A549 (cell line): ENCODE measurements at regions not wholly inside any gene's neighbourhood (a gene's known extent, or its start where the extent isn't known, plus 50 kb on each side); places are given as distances from the start of the nearest gene placed in this dataset.

Experiments used
- ATAC-seq, 2 experiments: fragments of 200-7000 bp in 1 of 2; fragments of >200 bp in 1 of 2; cut with Nextera tagmentation in 1 of 2; cut with Tn5 transposase in 1 of 2; 3 replicates each; pipeline versions ENCODE4 v1.8.0 to v1.9.1; 2018 to 2020; ENCODE audit warnings: mild to moderate bottlenecking in 1 of 2, moderate library complexity in 1 of 2
- CTCF ChIA-PET: fragments of 300-600 bp; sonication (Branson Sonifier 250); formaldehyde crosslinking; extraction: SDS; loops from one replicate; lab custom pipeline; 2021; ENCODE audit warnings: antibody characterized with exemption, inconsistent platforms; lab: Yijun Ruan, JAX
- POLR2A ChIA-PET: fragments of 350-600 bp; formaldehyde crosslinking; extraction: SDS; loops from one replicate; lab custom pipeline; 2021; ENCODE audit warnings: antibody characterized with exemption, inconsistent platforms; lab: Yijun Ruan, JAX
- DNase-seq, 2 experiments: peaks; one replicate each; pipeline versions ENCODE4 v3.0.0 to v3.0.0-alpha.2; 2011 to 2016; ENCODE audit warnings: low read depth in 1 of 2, low spot score in 1 of 2
- FAIRE-seq: peaks from 2 replicates; lab custom pipeline; 2011; peaks lifted over from hg19 to GRCh38; lab: Jason Lieb, UNC
- H3K27ac ChIP-seq, 2 experiments: fragments of >200 bp; sonication (Bioruptor Twin); formaldehyde crosslinking; 3 replicates each; pipeline ENCODE4 v1.5.1; 2016 to 2017
- H3K4me1 ChIP-seq: fragments of >200 bp; sonication (Bioruptor Twin); formaldehyde crosslinking; 3 replicates; pipeline ENCODE4 v1.6.1; 2016
- H3K4me2 ChIP-seq: fragments of >200 bp; sonication (Bioruptor Twin); formaldehyde crosslinking; 3 replicates; pipeline ENCODE4 v1.6.1; 2016
- H3K4me3 ChIP-seq: fragments of >200 bp; sonication (Bioruptor Twin); formaldehyde crosslinking; 3 replicates; pipeline ENCODE4 v1.5.1; 2016
- H3K9me3 ChIP-seq: fragments of >200 bp; sonication (Bioruptor Twin); formaldehyde crosslinking; 3 replicates; pipeline ENCODE4 v1.6.1; 2016
- CBX8 ChIP-seq: fragments of 200-600 bp; sonication (generic); IDR thresholded peaks from 2 replicates; pipeline ENCODE4 v1.6.1; 2016
- CEBPB ChIP-seq, 2 experiments: fragments of >200 bp in 1 of 2; sonication (Bioruptor Twin) in 1 of 2; formaldehyde crosslinking in 1 of 2; IDR thresholded peaks; 2 replicates each; pipeline ENCODE4 v1.6.1; 2012 to 2016
- CHD4 ChIP-seq: fragments of 200-600 bp; sonication (generic); IDR thresholded peaks from 2 replicates; pipeline ENCODE4 v1.6.1; 2016; ENCODE audit warnings: antibody characterized with exemption, mild to moderate bottlenecking, borderline replicate concordance
- ESRRA ChIP-seq: fragments of 150-350 bp; IDR thresholded peaks from 2 replicates; pipeline ENCODE4 v1.6.1; 2014; ENCODE audit warnings: mild to moderate bottlenecking, low read length, borderline replicate concordance
- FOSB ChIP-seq: fragments of 250-450 bp; sonication (Bioruptor Pico); IDR thresholded peaks from 2 replicates; pipeline ENCODE4 v1.5.0; 2020; ENCODE audit warnings: mild to moderate bottlenecking, moderate library complexity
- GATA3 ChIP-seq: IDR thresholded peaks from 2 replicates; pipeline ENCODE4 v1.6.1; 2012; ENCODE audit warnings: borderline replicate concordance
- HDAC2 ChIP-seq: fragments of 200-600 bp; sonication (generic); IDR thresholded peaks from 2 replicates; pipeline ENCODE4 v1.6.1; 2016
- HEYL ChIP-seq: fragments of 250-450 bp; sonication (Bioruptor Pico); IDR thresholded peaks from 2 replicates; pipeline ENCODE4 v1.8.0; 2021; ENCODE audit warnings: mild to moderate bottlenecking, moderate library complexity
- HOXA7 ChIP-seq: fragments of 250-450 bp; sonication (Bioruptor Pico); IDR thresholded peaks from 2 replicates; pipeline ENCODE4 v1.5.0; 2020; ENCODE audit warnings: mild to moderate bottlenecking, moderate library complexity
- HOXB5 ChIP-seq: fragments of 250-450 bp; sonication (Bioruptor Pico); IDR thresholded peaks from 2 replicates; pipeline ENCODE4 v1.5.0; 2020; ENCODE audit warnings: mild to moderate bottlenecking, moderate library complexity
- JUNB ChIP-seq: fragments of >200 bp; sonication (Bioruptor Twin); formaldehyde crosslinking; IDR thresholded peaks from 2 replicates; pipeline ENCODE4 v1.6.1; 2016
- KDM1A ChIP-seq: fragments of 200-600 bp; sonication (generic); IDR thresholded peaks from 2 replicates; pipeline ENCODE4 v1.6.1; 2016; ENCODE audit warnings: low read depth, mild to moderate bottlenecking
- MYC ChIP-seq: IDR thresholded peaks from 2 replicates; pipeline ENCODE4 v1.6.1; 2012; ENCODE audit warnings: mild to moderate bottlenecking, inconsistent platforms, low read length, improper control_type of control experiment, borderline replicate concordance
- POLR2AphosphoS2 ChIP-seq: conservative IDR thresholded peaks from 2 replicates; pipeline ENCODE4 v1.6.1; 2012; ENCODE audit warnings: low read length, improper control_type of control experiment, inconsistent platforms
- RARB ChIP-seq: fragments of 250-450 bp; sonication (Bioruptor Pico); IDR thresholded peaks from 2 replicates; pipeline ENCODE4 v1.8.0; 2021; ENCODE audit warnings: mild to moderate bottlenecking, moderate library complexity
- TFCP2L1 ChIP-seq: fragments of 250-450 bp; sonication (Bioruptor Pico); IDR thresholded peaks from 2 replicates; pipeline ENCODE4 v1.5.0; 2021; ENCODE audit warnings: mild to moderate bottlenecking
- ZC3H11A ChIP-seq: fragments of 450-650 bp; IDR thresholded peaks from 2 replicates; pipeline ENCODE4 v1.6.1; 2014; ENCODE audit warnings: antibody characterized with exemption, mild to moderate bottlenecking
- ZNF302 ChIP-seq: fragments of 250-450 bp; sonication (Bioruptor Pico); IDR thresholded peaks from 2 replicates; pipeline ENCODE4 v1.9.0; 2021; ENCODE audit warnings: inconsistent platforms, mild to moderate bottlenecking, moderate library complexity
- whole genome bisulfite sequencing: methylation state at CpG from one replicate; pipeline ENCODE4 v1.1.6; 2017; ENCODE audit errors: missing lambda C conversion rate; 5-methylcytosine and 5-hydroxymethylcytosine counted together
- TF ChIP-seq, protein P1 (sequence below): fragments of 450-650 bp; IDR thresholded peaks from 2 replicates; pipeline ENCODE4 v1.6.1; 2014; ENCODE audit warnings: antibody characterized with exemption
- TF ChIP-seq, protein P2 (sequence below): IDR thresholded peaks from 2 replicates; pipeline ENCODE4 v1.6.1; 2012; ENCODE audit warnings: low read depth, borderline replicate concordance
- TF ChIP-seq, protein P3 (sequence below): fragments of >200 bp; sonication (Bioruptor Twin); formaldehyde crosslinking; IDR thresholded peaks from 3 replicates; pipeline ENCODE4 v1.5.1; 2016
- TF ChIP-seq, protein P4 (sequence below): fragments of 200-600 bp; sonication (generic); IDR thresholded peaks from 2 replicates; pipeline ENCODE4 v1.6.1; 2016; ENCODE audit warnings: antibody characterized with exemption, mild to moderate bottlenecking, moderate library complexity
- TF ChIP-seq, protein P5 (sequence below): IDR thresholded peaks from 2 replicates; pipeline ENCODE4 v1.6.1; 2012

DNA sequence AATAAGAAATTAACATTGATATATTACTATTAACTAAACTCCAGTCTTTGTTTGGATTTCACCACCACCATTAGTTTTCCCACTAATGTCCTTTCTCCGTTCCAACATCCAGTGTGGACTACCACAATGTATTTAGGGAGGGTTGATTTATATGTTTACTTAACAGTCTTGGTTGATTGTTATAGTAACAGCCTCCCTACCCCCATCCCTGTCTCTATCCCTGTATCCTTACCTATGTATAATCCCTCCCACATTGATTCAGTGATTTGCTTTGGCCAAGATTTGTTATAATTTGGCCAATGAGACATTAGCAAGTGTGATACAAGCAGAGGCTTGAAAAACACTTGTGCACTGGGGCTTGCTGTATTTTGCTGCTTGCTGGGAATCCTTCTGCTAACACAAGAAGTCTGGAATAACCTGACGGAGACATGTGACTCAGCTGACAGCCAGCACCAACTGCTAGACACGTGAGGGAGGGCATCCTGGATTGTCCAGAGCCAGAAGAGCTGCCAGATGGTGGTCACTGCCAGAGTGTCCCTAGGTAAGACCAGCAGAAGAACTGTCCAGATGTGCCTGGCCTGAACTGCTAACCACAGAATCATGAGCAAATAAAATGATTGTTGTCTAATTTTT is 51.2 kb upstream of the TCF7 start:
- ChIA-PET POLR2A (no interaction called here), CTCF (interaction anchor here (1.2 to 12.2 kb wide), 2 partner anchors 23 to 56 kb away, joined by 4 to 106 read pairs; no protein-coding TSS in a partner anchor)
- WGBS = 34% methylated on average over 3 of the region's 3 CpGs
- peaks cover 21% of the 10 kb centered on the region for H3K4me1 ChIP-seq
- no peak overlapping the region for H3K4me2 ChIP-seq
- H3K4me3 ChIP-seq = no peak overlapping the region
- no peak for FAIRE-seq
- TF ChIP-seq HEYL (CRISPR knock-in tag) = no peak
- TF ChIP-seq CHD4 = no peak
- TF ChIP-seq, protein P1, sequence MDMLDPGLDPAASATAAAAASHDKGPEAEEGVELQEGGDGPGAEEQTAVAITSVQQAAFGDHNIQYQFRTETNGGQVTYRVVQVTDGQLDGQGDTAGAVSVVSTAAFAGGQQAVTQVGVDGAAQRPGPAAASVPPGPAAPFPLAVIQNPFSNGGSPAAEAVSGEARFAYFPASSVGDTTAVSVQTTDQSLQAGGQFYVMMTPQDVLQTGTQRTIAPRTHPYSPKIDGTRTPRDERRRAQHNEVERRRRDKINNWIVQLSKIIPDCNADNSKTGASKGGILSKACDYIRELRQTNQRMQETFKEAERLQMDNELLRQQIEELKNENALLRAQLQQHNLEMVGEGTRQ = peak; percentile 50; the same call in 1 of the 2 replicates
- ATAC-seq = peak; percentile 17 to 24; a peak in 2 of 6 replicates
- no peaks in the 10 kb centered on the region for H3K9me3 ChIP-seq
- no peak overlapping the region for H3K27ac ChIP-seq
- DNase-seq = peak in 1 of 2 experiments; percentile 21

DNA sequence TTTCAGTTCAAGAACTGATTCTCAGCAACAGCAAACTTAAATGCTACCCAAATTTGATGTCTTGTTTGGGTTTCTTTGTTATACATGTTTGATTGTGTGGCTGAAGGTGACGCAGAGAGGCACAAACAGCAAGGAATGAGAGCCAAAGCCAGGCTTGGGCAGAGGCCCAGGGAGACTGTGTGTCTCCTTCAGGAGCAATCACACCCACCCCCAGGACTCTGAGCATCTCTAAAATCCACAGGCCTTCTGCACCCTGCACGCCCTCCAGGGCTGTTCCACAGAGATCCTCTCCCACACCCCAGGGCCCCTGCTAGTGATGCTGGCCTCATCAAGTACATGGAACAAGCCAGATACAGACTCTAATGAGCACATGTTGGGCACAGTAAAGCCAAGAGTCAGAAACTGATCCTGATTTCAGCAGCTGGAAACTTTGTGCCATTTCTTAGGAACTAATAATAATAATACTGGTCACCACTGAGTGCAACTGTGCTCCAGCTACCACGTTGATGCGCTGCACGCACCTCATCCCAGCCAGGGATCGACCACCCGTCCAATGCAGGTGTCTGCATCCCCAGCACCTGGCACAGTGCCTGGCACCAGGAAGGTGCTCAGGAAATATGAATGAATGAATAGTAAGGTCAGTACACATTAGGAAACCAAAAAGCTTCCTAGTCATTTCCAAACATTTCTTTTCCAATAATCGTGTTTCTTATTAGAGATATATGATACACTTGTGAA is 54.6 kb upstream of the TCF7 start:
- TF ChIP-seq POLR2AphosphoS2 (no peak), GATA3 (no peak), RARB (CRISPR knock-in tag) (no peak), ESRRA (no peak), FOSB (CRISPR knock-in tag) (no peak), HOXB5 (CRISPR knock-in tag) (no peak), TFCP2L1 (CRISPR knock-in tag) (no peak), HOXA7 (CRISPR knock-in tag) (no peak)
- TF ChIP-seq, protein P2, sequence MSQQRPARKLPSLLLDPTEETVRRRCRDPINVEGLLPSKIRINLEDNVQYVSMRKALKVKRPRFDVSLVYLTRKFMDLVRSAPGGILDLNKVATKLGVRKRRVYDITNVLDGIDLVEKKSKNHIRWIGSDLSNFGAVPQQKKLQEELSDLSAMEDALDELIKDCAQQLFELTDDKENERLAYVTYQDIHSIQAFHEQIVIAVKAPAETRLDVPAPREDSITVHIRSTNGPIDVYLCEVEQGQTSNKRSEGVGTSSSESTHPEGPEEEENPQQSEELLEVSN = no peak
- TF ChIP-seq, protein P1 = no peak
- TF ChIP-seq, protein P3, sequence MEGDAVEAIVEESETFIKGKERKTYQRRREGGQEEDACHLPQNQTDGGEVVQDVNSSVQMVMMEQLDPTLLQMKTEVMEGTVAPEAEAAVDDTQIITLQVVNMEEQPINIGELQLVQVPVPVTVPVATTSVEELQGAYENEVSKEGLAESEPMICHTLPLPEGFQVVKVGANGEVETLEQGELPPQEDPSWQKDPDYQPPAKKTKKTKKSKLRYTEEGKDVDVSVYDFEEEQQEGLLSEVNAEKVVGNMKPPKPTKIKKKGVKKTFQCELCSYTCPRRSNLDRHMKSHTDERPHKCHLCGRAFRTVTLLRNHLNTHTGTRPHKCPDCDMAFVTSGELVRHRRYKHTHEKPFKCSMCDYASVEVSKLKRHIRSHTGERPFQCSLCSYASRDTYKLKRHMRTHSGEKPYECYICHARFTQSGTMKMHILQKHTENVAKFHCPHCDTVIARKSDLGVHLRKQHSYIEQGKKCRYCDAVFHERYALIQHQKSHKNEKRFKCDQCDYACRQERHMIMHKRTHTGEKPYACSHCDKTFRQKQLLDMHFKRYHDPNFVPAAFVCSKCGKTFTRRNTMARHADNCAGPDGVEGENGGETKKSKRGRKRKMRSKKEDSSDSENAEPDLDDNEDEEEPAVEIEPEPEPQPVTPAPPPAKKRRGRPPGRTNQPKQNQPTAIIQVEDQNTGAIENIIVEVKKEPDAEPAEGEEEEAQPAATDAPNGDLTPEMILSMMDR = no peak
- Histone ChIP-seq H3K4me3 (no peak overlapping the region), H3K9me3 (no peaks in the 10 kb centered on the region), H3K27ac (peak overlapping the region; percentile 65 to 89; a peak in 4 of 6 replicates), H3K4me1 (peaks cover 21% of the 10 kb centered on the region), H3K4me2 (no peak overlapping the region; the same call in 2 of the 3 replicates)
- FAIRE-seq (no peak), ATAC-seq (no peak), DNase-seq (no peak)
- POLR2A ChIA-PET = interaction anchor here (1.3 kb wide), 1 partner anchor 20 kb away, joined by 3 read pairs; no protein-coding TSS in a partner anchor
- 88% methylated on average over 8 of the region's 8 CpGs for WGBS
- CTCF ChIA-PET = interaction anchor here (0.7 to 12.2 kb wide), 4 partner anchors 19 to 88 kb away, joined by 3 to 106 read pairs (median 4); no protein-coding TSS in a partner anchor

DNA sequence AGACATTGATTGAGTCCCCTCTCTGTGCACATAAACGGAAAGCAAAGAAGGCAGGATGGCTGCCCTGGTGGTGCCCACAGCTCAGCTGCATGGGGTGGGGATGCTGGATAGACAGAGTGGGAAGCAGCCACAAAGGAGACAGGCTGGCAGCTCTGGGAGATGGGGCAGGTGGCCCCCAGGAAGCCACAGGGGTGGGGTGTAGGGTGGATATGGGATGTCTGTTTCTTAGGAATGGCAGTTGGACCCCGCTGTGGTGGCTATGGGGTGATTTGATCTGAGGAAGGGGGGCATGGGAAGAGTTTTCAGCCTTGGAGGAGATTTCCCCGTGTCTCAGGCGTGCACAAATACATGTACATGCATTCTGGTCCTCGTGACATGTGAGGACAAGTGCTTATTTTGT is 50.2 kb upstream of the VDAC1 start:
- ChIA-PET POLR2A (interaction anchor here (0.6 kb wide), 1 partner anchor 60 kb away, joined by 3 read pairs; the partner anchor contains the start of gene TCF7), CTCF (interaction anchor here (0.8 to 9.8 kb wide), 3 partner anchors 14 to 90 kb away, joined by 3 to 108 read pairs (median 4); no protein-coding TSS in a partner anchor)
- no peaks in the 10 kb centered on the region for H3K9me3 ChIP-seq
- H3K4me3 ChIP-seq = no peak overlapping the region
- ATAC-seq (no peak), FAIRE-seq (no peak), DNase-seq (no peak)
- H3K4me1 ChIP-seq = peaks cover 16% of the 10 kb centered on the region
- H3K4me2 ChIP-seq = no peak overlapping the region
- 74% methylated on average over 5 of the region's 5 CpGs for WGBS
- H3K27ac ChIP-seq = no peak overlapping the region
- TF ChIP-seq ZNF302 (no peak), ESRRA (no peak), CBX8 (no peak), MYC (no peak), KDM1A (no peak), POLR2AphosphoS2 (no peak), JUNB (no peak), ZC3H11A (no peak), CEBPB (IDR thresholded peaks at IDR 0.05) (no peak), CHD4 (no peak), HDAC2 (no peak)
- TF ChIP-seq, protein P4, sequence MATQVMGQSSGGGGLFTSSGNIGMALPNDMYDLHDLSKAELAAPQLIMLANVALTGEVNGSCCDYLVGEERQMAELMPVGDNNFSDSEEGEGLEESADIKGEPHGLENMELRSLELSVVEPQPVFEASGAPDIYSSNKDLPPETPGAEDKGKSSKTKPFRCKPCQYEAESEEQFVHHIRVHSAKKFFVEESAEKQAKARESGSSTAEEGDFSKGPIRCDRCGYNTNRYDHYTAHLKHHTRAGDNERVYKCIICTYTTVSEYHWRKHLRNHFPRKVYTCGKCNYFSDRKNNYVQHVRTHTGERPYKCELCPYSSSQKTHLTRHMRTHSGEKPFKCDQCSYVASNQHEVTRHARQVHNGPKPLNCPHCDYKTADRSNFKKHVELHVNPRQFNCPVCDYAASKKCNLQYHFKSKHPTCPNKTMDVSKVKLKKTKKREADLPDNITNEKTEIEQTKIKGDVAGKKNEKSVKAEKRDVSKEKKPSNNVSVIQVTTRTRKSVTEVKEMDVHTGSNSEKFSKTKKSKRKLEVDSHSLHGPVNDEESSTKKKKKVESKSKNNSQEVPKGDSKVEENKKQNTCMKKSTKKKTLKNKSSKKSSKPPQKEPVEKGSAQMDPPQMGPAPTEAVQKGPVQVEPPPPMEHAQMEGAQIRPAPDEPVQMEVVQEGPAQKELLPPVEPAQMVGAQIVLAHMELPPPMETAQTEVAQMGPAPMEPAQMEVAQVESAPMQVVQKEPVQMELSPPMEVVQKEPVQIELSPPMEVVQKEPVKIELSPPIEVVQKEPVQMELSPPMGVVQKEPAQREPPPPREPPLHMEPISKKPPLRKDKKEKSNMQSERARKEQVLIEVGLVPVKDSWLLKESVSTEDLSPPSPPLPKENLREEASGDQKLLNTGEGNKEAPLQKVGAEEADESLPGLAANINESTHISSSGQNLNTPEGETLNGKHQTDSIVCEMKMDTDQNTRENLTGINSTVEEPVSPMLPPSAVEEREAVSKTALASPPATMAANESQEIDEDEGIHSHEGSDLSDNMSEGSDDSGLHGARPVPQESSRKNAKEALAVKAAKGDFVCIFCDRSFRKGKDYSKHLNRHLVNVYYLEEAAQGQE = no peak
- TF ChIP-seq, protein P5, sequence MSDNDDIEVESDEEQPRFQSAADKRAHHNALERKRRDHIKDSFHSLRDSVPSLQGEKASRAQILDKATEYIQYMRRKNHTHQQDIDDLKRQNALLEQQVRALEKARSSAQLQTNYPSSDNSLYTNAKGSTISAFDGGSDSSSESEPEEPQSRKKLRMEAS = no peak
